BJ (cell line): ENCODE measurements at regions not wholly inside any gene's neighbourhood (a gene's known extent, or its start where the extent isn't known, plus 50 kb on each side); places are given as distances from the start of the nearest gene placed in this dataset.

Experiments used
- CTCF ChIA-PET: fragments of 350-600 bp; formaldehyde crosslinking; extraction: SDS; loops from one replicate; lab custom pipeline; 2021; ENCODE audit warnings: antibody characterized with exemption, inconsistent platforms; lab: Yijun Ruan, JAX
- POLR2A ChIA-PET: fragments of 300-600 bp; sonication (Branson Sonifier 250); formaldehyde crosslinking; extraction: SDS; loops from one replicate; lab custom pipeline; 2021; ENCODE audit warnings: antibody characterized with exemption; lab: Charles Lee
- DNase-seq: peaks from one replicate; pipeline ENCODE4 v3.0.0-alpha.2; 2011; ENCODE audit warnings: low read depth
- H3K27me3 ChIP-seq: 2 replicates; pipeline ENCODE4 v1.6.0; 2011; ENCODE audit warnings: low read length; ENCODE audit not compliant: control insufficient read depth, insufficient read depth
- H3K36me3 ChIP-seq: 2 replicates; pipeline ENCODE4 v1.5.1; 2011; ENCODE audit warnings: low read length; ENCODE audit not compliant: control insufficient read depth, insufficient read depth
- H3K4me3 ChIP-seq: 2 replicates; pipeline ENCODE4 v1.5.1; 2011; ENCODE audit warnings: low read depth, mild to moderate bottlenecking, control low read depth, low read length
- TF ChIP-seq, protein P1 (sequence below): IDR thresholded peaks from 2 replicates; pipeline ENCODE4 v1.5.1; 2011; ENCODE audit warnings: low read depth, mild to moderate bottlenecking, control low read depth, inconsistent platforms, low read length, moderate library complexity; ENCODE audit not compliant: insufficient read depth

DNA sequence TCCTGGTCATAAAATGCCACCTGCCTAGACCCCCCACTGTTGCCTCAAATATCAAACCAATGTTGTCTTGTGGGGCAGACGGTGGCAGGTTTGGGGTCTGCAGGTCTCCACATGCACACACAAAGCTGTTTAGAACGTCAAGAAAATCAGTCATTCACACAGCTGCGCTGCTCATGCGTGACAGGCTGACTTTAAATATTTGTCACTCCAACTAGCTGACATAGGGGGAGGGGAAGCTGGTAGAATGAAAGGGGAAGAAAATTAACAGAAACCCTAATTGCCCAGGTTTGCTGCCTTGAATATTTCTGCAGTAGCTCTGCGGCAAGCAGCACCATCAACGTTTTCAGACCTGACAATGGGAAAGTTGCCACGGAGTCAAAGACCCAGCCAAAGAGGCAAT is 201.8 kb downstream of the ABHD5 start:
- H3K27me3 ChIP-seq, result no peaks in the 10 kb centered on the region
- TF ChIP-seq, protein P1, sequence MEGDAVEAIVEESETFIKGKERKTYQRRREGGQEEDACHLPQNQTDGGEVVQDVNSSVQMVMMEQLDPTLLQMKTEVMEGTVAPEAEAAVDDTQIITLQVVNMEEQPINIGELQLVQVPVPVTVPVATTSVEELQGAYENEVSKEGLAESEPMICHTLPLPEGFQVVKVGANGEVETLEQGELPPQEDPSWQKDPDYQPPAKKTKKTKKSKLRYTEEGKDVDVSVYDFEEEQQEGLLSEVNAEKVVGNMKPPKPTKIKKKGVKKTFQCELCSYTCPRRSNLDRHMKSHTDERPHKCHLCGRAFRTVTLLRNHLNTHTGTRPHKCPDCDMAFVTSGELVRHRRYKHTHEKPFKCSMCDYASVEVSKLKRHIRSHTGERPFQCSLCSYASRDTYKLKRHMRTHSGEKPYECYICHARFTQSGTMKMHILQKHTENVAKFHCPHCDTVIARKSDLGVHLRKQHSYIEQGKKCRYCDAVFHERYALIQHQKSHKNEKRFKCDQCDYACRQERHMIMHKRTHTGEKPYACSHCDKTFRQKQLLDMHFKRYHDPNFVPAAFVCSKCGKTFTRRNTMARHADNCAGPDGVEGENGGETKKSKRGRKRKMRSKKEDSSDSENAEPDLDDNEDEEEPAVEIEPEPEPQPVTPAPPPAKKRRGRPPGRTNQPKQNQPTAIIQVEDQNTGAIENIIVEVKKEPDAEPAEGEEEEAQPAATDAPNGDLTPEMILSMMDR, result no peak
- ChIA-PET POLR2A (no interaction called here), CTCF (no interaction called here)
- no peak overlapping the region for H3K4me3 ChIP-seq
- no peaks in the 10 kb centered on the region for H3K36me3 ChIP-seq
- no peak for DNase-seq

DNA sequence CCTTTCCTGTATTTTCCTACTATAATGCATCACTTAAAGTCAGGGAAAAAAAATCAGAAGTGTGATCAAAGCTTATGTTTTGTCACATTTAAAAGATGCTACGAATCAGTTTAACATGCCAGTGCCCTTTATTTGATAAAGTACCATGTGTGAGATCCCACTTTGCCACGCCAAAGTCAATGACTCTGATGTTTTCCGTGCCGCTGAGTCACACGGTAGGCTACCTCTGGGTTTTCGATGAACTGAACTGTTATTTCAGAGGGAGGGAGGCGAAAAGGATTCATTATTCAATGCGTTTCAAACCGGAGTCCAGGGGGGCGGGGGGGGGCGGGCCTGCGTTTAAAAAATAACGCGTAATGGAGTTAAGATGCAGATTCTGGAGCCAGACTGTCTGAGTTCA is 203.0 kb downstream of the ABHD5 start:
- TF ChIP-seq, protein P1, result no peak
- peak overlapping the region; percentile 45 for H3K4me3 ChIP-seq
- DNase-seq, result no peak
- POLR2A ChIA-PET, result no interaction called here
- CTCF ChIA-PET, result interaction anchor here (1.1 kb wide), 1 partner anchor 12 kb away, joined by 3 read pairs; no protein-coding TSS in a partner anchor
- no peaks in the 10 kb centered on the region for H3K27me3 ChIP-seq
- H3K36me3 ChIP-seq, result no peaks in the 10 kb centered on the region

DNA sequence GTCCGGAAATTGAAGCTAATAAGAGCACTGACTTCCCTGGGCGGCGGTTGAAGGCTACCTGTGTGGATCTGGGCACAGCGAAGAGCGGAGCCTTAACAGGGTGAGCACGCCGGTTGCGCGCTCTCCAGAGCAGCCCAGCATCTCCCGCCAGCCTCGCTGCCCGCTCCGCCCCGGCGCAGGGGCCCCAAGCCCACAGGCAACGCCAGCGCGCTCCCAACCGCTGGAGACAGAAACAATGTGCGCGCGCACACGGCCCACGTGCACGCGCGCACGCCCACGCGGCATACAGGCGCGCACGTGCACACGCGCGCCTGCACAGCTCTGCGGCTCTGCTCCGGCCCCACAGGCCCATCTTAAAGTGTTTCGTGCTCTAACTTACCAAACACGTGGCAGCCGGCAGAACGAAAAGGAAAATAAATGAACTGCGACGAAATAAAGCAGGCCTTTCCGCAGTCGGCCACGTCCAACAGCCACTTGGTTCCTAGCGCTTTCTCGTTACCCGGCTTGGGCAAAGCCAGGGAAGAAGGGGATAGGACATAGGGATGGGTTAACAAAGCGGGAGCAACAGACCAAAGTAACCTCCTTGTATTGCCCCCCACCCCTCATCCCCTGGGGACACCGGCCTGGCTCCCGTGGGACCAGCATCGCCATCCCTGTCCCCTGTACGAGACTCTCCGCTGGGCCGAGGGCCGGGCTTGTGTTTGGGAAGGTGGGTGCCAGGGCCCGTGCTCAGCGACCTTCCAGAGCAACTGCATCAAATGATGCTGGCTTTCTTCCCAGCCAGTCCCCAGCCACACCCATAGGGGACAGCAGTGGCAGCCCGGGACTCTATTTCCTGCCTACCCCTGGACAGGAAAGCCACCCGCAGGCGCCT is 203.7 kb downstream of the ABHD5 start:
- POLR2A ChIA-PET, result interaction anchor here (0.8 kb wide), 1 partner anchor 135 kb away, joined by 3 read pairs; no protein-coding TSS in a partner anchor
- no peaks in the 10 kb centered on the region for H3K36me3 ChIP-seq
- TF ChIP-seq, protein P1, result no peak
- no peak for DNase-seq
- no peaks in the 10 kb centered on the region for H3K27me3 ChIP-seq
- H3K4me3 ChIP-seq, result peak overlapping the region; percentile 45
- CTCF ChIA-PET, result interaction anchor here (1.1 kb wide), 1 partner anchor 13 kb away, joined by 3 read pairs; no protein-coding TSS in a partner anchor

DNA sequence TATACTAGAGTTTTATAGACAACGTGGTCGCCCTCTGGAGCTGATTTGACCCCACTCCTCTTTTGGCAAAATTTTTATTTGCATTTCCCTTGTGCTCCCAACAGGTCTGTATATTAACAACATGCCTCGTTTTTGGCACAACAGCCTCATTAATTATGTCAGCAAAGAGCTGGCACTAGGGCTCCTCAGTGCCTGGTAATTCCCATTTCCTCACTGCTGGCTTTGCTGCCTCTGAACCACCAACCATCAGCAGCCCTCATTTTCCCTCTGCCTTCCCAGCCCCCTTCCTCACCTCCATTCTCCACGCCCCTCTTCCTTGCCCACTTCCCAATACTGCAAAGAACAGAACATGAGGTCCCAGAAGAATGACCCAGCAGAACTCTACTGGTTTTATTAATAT is 204.8 kb downstream of the ABHD5 start:
- no peak for DNase-seq
- TF ChIP-seq, protein P1, result no peak
- ChIA-PET CTCF (no interaction called here), POLR2A (no interaction called here)
- no peaks in the 10 kb centered on the region for H3K27me3 ChIP-seq
- no peaks in the 10 kb centered on the region for H3K36me3 ChIP-seq
- H3K4me3 ChIP-seq, result no peak overlapping the region

DNA sequence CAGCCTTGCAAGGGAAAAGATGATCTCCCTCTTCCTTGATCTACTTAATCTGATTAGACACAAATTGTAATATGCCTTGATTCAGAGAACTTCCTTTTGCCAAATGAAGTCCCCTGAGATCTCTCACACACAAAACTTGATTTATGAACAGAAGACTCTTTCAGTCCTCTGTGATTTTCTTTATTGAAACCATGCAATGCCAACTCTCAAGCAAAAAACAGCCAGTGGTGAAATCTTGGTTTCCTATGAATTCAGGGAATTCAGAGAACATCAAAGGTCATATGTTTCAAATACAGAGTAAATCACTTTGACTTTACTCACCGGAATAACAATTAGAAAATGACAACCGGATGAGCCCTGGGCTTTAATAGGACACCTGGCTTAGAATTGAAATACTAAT is 211.7 kb downstream of the ABHD5 start:
- CTCF ChIA-PET, result no interaction called here
- DNase-seq, result no peak
- POLR2A ChIA-PET, result no interaction called here

More for the DNA sequence above, 211.7 kb downstream of the ABHD5 start:
- H3K27me3 ChIP-seq, result peaks cover 5% of the 10 kb centered on the region; the same call in 1 of the 2 replicates
- H3K4me3 ChIP-seq, result no peak overlapping the region
- H3K36me3 ChIP-seq, result no peaks in the 10 kb centered on the region
- TF ChIP-seq, protein P1, result no peak
